SK-N-SH treated with all-trans-retinoic acid at 6 μM for 48 hours (cell line): ENCODE measurements at regions not wholly inside any gene's neighbourhood (a gene's known extent, or its start where the extent isn't known, plus 50 kb on each side); places are given as distances from the start of the nearest gene placed in this dataset.

Experiments
- ATAC-seq: fragments of 200-7000 bp; cut with Tn5 transposase; 3 replicates; pipeline ENCODE4 v1.9.1; 2020; ENCODE audit warnings: mild to moderate bottlenecking, moderate library complexity
- ARNTL ChIP-seq: fragments of 450-650 bp; formaldehyde crosslinking; IDR thresholded peaks from 2 replicates; pipeline ENCODE4 v1.5.0; 2020; ENCODE audit warnings: low read depth, mild to moderate bottlenecking, moderate library complexity, borderline replicate concordance
- BACH2 ChIP-seq: fragments of 250-450 bp; sonication (Bioruptor Pico); IDR thresholded peaks from 2 replicates; pipeline ENCODE4 v1.9.0; 2021; ENCODE audit warnings: mild to moderate bottlenecking, borderline replicate concordance
- CSDC2 ChIP-seq: fragments of 250-450 bp; sonication (Bioruptor Pico); IDR thresholded peaks from 2 replicates; pipeline ENCODE4 v1.5.0; 2020; ENCODE audit warnings: mild to moderate bottlenecking, moderate library complexity
- ESRRG ChIP-seq: fragments of 250-450 bp; sonication (Bioruptor Pico); IDR thresholded peaks from 2 replicates; pipeline ENCODE4 v1.6.1; 2021; ENCODE audit warnings: mild to moderate bottlenecking
- GLIS3 ChIP-seq: fragments of 250-450 bp; sonication (Bioruptor Pico); IDR thresholded peaks from 2 replicates; pipeline ENCODE4 v1.5.0; 2020; ENCODE audit warnings: mild to moderate bottlenecking, moderate library complexity
- ISL1 ChIP-seq: fragments of 250-450 bp; sonication (Bioruptor Pico); IDR thresholded peaks from 2 replicates; pipeline ENCODE4 v2.1.2; 2022; ENCODE audit warnings: mild to moderate bottlenecking, moderate library complexity
- OSR1 ChIP-seq: fragments of 250-450 bp; sonication (Bioruptor Pico); IDR thresholded peaks from 2 replicates; pipeline ENCODE4 v1.8.0; 2022; ENCODE audit warnings: moderate library complexity, mild to moderate bottlenecking, inconsistent platforms
- PATZ1 ChIP-seq: fragments of 250-450 bp; sonication (Bioruptor Pico); IDR thresholded peaks from 2 replicates; pipeline ENCODE4 v1.8.0; 2020; ENCODE audit warnings: mild to moderate bottlenecking, moderate library complexity, borderline replicate concordance
- PPARA ChIP-seq: fragments of 250-450 bp; sonication (Bioruptor Pico); IDR thresholded peaks from 2 replicates; pipeline ENCODE4 v1.5.0; 2020; ENCODE audit warnings: mild to moderate bottlenecking, borderline replicate concordance
- RARB ChIP-seq: fragments of 250-450 bp; sonication (Bioruptor Pico); IDR thresholded peaks from 2 replicates; pipeline ENCODE4 v1.8.0; 2021; ENCODE audit warnings: mild to moderate bottlenecking, moderate library complexity
- SNAI2 ChIP-seq: fragments of 250-450 bp; sonication (Bioruptor Pico); IDR thresholded peaks from 2 replicates; pipeline ENCODE4 v1.5.0; 2020; ENCODE audit warnings: mild to moderate bottlenecking, moderate library complexity
- TCF4 ChIP-seq: fragments of 250-450 bp; sonication (Bioruptor Pico); IDR thresholded peaks from 2 replicates; pipeline ENCODE4 v1.8.0; 2021; ENCODE audit warnings: mild to moderate bottlenecking, moderate library complexity, borderline replicate concordance
- ZC3H10 ChIP-seq: fragments of 250-450 bp; sonication (Bioruptor Pico); IDR thresholded peaks from 2 replicates; pipeline ENCODE4 v1.5.1; 2021; ENCODE audit warnings: mild to moderate bottlenecking, moderate library complexity
- ZFP3 ChIP-seq: fragments of 250-450 bp; sonication (Bioruptor Pico); IDR thresholded peaks from 2 replicates; pipeline ENCODE4 v1.5.0; 2020; ENCODE audit warnings: mild to moderate bottlenecking, moderate library complexity
- ZFP30 ChIP-seq: fragments of 450-650 bp; formaldehyde crosslinking; IDR thresholded peaks from 2 replicates; pipeline ENCODE4 v1.5.0; 2022; ENCODE audit warnings: mild to moderate bottlenecking, moderate library complexity
- ZNF565 ChIP-seq: fragments of 450-650 bp; formaldehyde crosslinking; conservative IDR thresholded peaks from 2 replicates; pipeline ENCODE4 v1.5.0; 2020; ENCODE audit warnings: low read depth, mild to moderate bottlenecking, moderate library complexity
- ZNF70 ChIP-seq: fragments of 450-650 bp; formaldehyde crosslinking; IDR thresholded peaks from 2 replicates; pipeline ENCODE4 v1.5.0; 2020; ENCODE audit warnings: mild to moderate bottlenecking, moderate library complexity
- TF ChIP-seq, protein P1 (sequence below): fragments of 250-450 bp; sonication (Bioruptor Pico); IDR thresholded peaks from 2 replicates; pipeline ENCODE4 v1.8.0; 2021; ENCODE audit warnings: low read depth, mild to moderate bottlenecking, moderate library complexity, borderline replicate concordance
- TF ChIP-seq, protein P2 (sequence below): fragments of 250-450 bp; sonication (Bioruptor Pico); IDR thresholded peaks from 2 replicates; pipeline ENCODE4 v1.5.0; 2020; ENCODE audit warnings: mild to moderate bottlenecking, moderate library complexity
- TF ChIP-seq, protein P3 (sequence below): fragments of 250-450 bp; sonication (Bioruptor Pico); IDR thresholded peaks from 2 replicates; pipeline ENCODE4 v1.5.1; 2020; ENCODE audit warnings: low read depth, mild to moderate bottlenecking, moderate library complexity
- TF ChIP-seq, protein P4 (sequence below): fragments of 250-450 bp; sonication (Bioruptor Pico); IDR thresholded peaks from 2 replicates; pipeline ENCODE4 v1.5.1; 2021; ENCODE audit warnings: mild to moderate bottlenecking, moderate library complexity

DNA sequence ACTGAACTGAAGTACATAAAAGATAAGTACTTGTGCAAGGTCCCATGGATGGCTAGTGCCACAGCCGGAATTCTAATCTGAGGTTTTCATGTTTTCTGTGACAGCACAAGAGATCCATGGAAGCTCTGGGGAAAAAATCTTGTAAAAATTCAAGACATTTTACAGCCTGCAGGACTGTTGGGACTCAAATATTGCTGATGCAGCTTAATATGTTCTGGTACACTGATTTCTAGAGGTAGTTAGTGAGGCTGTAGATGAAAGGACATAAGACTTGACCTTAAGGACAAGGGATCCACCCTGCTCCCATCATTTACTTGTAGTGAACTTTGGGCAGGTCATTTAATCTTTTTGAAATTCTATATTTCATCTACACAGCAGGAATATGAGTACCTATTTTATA is 390.4 kb downstream of the TLE4 start:
- ATAC-seq = no peak
- no peak for TF ChIP-seq ZNF565 (CRISPR knock-in tag)
- TF ChIP-seq ZFP30 = no peak
- TF ChIP-seq PATZ1 (CRISPR knock-in tag) = no peak
- TF ChIP-seq CSDC2 = no peak

DNA sequence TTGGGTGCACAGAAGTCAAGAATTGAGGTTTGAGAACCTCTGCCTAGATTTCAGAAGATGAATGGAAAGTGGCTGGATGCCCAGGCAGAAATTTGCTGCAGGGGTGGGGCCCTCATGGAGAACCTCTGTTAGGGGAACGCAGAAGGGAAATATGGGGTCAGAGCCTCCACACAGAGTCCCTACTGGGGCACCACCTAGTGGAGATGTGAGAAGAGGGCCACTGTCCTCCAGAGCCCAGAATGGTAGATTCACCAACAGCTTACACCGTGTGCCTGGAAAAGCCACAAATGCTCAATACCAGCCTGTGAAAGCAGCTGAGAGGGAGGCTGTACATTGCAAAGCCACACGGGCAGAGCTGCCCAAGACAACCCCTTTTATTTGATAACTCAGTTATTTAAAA is 383.5 kb downstream of the TLE4 start:
- no peak for ATAC-seq
- TF ChIP-seq ZFP30 (no peak), OSR1 (no peak), ZNF565 (CRISPR knock-in tag) (no peak), PATZ1 (CRISPR knock-in tag) (no peak), RARB (CRISPR knock-in tag) (no peak), ISL1 (CRISPR knock-in tag) (no peak), PPARA (no peak), ZC3H10 (CRISPR knock-in tag) (no peak), ZNF70 (no peak), ESRRG (no peak), TCF4 (CRISPR knock-in tag) (no peak), CSDC2 (no peak)
- TF ChIP-seq, protein P1, sequence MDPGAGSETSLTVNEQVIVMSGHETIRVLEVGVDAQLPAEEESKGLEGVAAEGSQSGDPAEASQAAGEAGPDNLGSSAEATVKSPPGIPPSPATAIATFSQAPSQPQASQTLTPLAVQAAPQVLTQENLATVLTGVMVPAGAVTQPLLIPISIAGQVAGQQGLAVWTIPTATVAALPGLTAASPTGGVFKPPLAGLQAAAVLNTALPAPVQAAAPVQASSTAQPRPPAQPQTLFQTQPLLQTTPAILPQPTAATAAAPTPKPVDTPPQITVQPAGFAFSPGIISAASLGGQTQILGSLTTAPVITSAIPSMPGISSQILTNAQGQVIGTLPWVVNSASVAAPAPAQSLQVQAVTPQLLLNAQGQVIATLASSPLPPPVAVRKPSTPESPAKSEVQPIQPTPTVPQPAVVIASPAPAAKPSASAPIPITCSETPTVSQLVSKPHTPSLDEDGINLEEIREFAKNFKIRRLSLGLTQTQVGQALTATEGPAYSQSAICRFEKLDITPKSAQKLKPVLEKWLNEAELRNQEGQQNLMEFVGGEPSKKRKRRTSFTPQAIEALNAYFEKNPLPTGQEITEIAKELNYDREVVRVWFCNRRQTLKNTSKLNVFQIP (CRISPR knock-in tag) = no peak
- TF ChIP-seq, protein P2, sequence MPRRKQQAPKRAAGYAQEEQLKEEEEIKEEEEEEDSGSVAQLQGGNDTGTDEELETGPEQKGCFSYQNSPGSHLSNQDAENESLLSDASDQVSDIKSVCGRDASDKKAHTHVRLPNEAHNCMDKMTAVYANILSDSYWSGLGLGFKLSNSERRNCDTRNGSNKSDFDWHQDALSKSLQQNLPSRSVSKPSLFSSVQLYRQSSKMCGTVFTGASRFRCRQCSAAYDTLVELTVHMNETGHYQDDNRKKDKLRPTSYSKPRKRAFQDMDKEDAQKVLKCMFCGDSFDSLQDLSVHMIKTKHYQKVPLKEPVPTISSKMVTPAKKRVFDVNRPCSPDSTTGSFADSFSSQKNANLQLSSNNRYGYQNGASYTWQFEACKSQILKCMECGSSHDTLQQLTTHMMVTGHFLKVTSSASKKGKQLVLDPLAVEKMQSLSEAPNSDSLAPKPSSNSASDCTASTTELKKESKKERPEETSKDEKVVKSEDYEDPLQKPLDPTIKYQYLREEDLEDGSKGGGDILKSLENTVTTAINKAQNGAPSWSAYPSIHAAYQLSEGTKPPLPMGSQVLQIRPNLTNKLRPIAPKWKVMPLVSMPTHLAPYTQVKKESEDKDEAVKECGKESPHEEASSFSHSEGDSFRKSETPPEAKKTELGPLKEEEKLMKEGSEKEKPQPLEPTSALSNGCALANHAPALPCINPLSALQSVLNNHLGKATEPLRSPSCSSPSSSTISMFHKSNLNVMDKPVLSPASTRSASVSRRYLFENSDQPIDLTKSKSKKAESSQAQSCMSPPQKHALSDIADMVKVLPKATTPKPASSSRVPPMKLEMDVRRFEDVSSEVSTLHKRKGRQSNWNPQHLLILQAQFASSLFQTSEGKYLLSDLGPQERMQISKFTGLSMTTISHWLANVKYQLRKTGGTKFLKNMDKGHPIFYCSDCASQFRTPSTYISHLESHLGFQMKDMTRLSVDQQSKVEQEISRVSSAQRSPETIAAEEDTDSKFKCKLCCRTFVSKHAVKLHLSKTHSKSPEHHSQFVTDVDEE (CRISPR knock-in tag) = no peak
- TF ChIP-seq, protein P3, sequence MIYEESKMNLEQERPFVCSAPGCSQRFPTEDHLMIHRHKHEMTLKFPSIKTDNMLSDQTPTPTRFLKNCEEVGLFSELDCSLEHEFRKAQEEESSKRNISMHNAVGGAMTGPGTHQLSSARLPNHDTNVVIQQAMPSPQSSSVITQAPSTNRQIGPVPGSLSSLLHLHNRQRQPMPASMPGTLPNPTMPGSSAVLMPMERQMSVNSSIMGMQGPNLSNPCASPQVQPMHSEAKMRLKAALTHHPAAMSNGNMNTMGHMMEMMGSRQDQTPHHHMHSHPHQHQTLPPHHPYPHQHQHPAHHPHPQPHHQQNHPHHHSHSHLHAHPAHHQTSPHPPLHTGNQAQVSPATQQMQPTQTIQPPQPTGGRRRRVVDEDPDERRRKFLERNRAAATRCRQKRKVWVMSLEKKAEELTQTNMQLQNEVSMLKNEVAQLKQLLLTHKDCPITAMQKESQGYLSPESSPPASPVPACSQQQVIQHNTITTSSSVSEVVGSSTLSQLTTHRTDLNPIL = no peak
- TF ChIP-seq, protein P4, sequence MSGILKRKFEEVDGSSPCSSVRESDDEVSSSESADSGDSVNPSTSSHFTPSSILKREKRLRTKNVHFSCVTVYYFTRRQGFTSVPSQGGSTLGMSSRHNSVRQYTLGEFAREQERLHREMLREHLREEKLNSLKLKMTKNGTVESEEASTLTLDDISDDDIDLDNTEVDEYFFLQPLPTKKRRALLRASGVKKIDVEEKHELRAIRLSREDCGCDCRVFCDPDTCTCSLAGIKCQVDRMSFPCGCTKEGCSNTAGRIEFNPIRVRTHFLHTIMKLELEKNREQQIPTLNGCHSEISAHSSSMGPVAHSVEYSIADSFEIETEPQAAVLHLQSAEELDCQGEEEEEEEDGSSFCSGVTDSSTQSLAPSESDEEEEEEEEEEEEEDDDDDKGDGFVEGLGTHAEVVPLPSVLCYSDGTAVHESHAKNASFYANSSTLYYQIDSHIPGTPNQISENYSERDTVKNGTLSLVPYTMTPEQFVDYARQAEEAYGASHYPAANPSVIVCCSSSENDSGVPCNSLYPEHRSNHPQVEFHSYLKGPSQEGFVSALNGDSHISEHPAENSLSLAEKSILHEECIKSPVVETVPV (CRISPR knock-in tag) = no peak
- TF ChIP-seq, all 23 proteins: peak for 0

GRCh38 chr9:79953908-79954307 is 382.1 kb downstream of the TLE4 start:
- no peak for ATAC-seq
- TF ChIP-seq SNAI2 (CRISPR knock-in tag) = no peak
- TF ChIP-seq GLIS3 = no peak
- TF ChIP-seq PATZ1 (CRISPR knock-in tag) = no peak
- no peak for TF ChIP-seq ZNF565 (CRISPR knock-in tag)
- no peak for TF ChIP-seq ZFP30
- TF ChIP-seq, protein P2 (CRISPR knock-in tag) = no peak
- no peak for TF ChIP-seq PPARA
- TF ChIP-seq ARNTL (CRISPR knock-in tag) = no peak
- no peak for TF ChIP-seq OSR1
- TF ChIP-seq ZFP3 (CRISPR knock-in tag) = no peak
- no peak for TF ChIP-seq BACH2 (CRISPR knock-in tag)
